Hippocampal formation (tissue), 2 donors: ENCODE measurements at regions not wholly inside any gene's neighbourhood (a gene's known extent, or its start where the extent isn't known, plus 50 kb on each side); places are given as distances from the start of the nearest gene placed in this dataset.

Source experiments
- DNase-seq, 2 donors: peaks; one replicate each; lab custom pipeline; 2025; lab: John Stamatoyannopoulos, UW

DNA sequence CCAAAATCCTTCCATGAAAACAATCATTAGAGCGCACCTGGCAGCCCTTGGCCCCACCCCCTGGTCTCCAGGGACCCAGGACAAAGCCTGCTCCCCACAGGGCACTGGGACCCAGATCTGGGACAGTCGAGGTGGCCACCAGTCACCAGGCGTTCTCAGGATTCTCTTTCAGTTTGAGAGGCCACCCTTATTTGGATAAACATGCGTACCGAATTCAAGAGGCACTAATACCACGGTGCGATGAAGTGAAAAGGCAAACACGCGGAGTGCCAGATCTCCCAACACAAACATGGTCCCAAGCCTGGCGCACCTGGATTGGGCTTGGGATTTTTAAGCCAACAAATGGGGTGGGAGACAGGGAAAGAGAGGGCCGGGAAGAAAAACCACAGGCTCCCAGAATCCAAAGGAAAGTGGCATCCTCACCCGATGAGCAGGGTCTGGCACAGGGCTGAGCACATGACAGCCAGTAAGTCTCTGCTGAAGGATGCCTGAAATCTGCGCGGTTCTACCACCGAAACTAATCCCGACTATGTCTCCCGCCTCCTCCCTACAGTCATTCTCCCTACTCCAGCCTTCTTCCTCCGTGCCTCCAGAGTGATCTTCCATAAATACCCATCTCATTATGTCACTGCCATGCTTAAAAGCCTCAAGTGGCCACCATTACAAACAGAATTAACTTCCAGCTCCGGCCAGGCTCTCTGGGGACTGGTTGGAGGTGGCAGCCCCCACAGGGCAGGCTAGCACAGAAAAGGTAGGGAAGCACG, 60.9 kb upstream of the KLHL29 start:
- no peak for DNase-seq

DNA sequence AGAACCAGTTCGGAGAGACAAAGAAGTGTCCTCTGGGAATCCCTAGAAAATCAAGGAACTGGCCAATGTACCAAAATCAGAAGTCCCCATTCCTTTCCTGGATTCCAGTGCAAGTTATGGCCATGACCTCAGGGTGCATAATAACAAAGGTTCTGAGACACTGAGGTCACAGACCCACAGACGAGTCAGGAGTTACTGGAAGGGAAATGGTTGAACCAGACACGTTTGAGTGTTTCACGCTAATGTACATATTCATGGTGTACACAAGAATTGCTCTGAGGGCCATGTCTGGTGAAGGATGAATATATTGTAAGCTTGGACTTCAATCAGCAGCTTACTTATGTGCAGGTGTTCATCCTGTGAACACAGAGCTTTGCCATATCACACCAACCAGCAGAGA, 58.6 kb upstream of the KLHL29 start:
- no peak for DNase-seq

GRCh38 chr2:23327416-23327815, 57.6 kb upstream of the KLHL29 start:
- no peak for DNase-seq

GRCh38 chr2:23327887-23328286, 57.1 kb upstream of the KLHL29 start:
- DNase-seq, result no peak

- DNase-seq, result no peak
These were observed 54.8 kb upstream of the KLHL29 start for GRCh38 chr2:23330214-23330613.
